Fibroblast of villous mesenchyme (primary cell): ENCODE measurements at regions not wholly inside any gene's neighbourhood (a gene's known extent, or its start where the extent isn't known, plus 50 kb on each side); places are given as distances from the start of the nearest gene placed in this dataset.

Experiments used
- DNase-seq: peaks from one replicate; pipeline ENCODE4 v3.0.0-alpha.2; 2010; ENCODE audit warnings: low read depth
- H3K4me3 ChIP-seq: 2 replicates; pipeline ENCODE4 v1.5.1; 2011; ENCODE audit warnings: low read depth, mild to moderate bottlenecking, low read length
- TF ChIP-seq, protein P1 (sequence below): IDR thresholded peaks from 2 replicates; pipeline ENCODE4 v1.5.1; 2012; ENCODE audit warnings: low read depth, mild to moderate bottlenecking, low read length; ENCODE audit not compliant: insufficient read depth

DNA sequence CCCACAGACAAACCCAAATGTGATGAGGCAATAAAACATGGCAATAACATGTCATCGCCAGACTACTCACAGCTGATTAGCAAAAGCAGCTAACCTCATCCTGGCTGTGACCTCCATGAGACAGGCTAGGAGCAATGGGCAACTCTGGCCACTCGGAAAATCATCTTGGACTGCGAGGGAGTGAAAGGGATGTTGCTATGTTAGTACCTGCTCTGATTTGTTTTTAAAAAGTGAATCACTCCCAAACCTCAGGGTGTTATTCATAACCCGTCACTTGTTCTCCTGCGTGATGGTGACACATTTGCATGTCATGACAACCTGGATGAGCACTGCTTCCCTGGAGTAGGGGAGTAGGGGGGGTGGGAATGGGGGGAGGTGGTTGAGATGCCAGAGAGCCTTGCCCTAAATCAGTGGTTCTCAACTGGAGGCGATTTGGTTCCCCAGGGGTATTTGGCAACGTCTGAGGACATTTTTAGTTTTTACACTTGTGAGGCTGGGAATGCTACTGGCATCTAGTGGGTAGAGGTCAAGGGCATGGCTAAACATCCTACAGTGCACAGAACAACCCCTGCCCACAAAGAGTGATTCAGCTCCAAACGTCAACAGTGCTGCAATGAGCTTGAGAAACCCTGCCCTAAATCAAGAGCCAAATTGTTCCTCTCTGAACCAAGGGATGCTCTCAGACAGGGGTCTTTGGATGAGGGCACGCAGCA is 241.7 kb downstream of the SOX9 start:
- TF ChIP-seq, protein P1, sequence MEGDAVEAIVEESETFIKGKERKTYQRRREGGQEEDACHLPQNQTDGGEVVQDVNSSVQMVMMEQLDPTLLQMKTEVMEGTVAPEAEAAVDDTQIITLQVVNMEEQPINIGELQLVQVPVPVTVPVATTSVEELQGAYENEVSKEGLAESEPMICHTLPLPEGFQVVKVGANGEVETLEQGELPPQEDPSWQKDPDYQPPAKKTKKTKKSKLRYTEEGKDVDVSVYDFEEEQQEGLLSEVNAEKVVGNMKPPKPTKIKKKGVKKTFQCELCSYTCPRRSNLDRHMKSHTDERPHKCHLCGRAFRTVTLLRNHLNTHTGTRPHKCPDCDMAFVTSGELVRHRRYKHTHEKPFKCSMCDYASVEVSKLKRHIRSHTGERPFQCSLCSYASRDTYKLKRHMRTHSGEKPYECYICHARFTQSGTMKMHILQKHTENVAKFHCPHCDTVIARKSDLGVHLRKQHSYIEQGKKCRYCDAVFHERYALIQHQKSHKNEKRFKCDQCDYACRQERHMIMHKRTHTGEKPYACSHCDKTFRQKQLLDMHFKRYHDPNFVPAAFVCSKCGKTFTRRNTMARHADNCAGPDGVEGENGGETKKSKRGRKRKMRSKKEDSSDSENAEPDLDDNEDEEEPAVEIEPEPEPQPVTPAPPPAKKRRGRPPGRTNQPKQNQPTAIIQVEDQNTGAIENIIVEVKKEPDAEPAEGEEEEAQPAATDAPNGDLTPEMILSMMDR, result no peak
- DNase-seq, result peak; percentile 61
- no peak overlapping the region for H3K4me3 ChIP-seq

DNA sequence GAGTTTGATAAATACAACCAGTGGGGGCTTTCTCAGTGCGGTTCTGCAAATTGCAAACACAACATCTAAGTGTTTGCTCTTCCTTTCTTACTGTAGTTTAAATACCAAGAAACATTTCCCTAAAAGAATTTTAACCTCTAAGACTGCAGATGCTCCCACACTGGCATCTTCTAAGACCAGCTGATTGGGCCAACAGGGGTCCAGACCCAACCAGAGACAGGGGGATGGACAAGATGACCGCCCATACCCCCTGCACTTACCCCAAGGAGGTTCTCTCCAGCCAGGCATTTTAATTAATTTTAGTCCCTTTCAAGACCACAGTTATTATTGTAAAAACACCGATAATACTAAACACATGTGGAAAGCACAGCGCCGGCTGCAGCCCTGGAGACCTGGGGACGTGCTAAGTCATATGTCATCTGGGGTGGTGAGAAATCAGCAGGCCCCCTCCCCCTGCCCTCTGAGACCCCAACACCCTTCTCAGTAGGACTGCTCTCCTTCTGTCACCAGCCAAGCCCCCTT is 242.3 kb downstream of the SOX9 start:
- TF ChIP-seq, protein P1, result no peak
- H3K4me3 ChIP-seq, result no peak overlapping the region
- DNase-seq, result no peak

DNA sequence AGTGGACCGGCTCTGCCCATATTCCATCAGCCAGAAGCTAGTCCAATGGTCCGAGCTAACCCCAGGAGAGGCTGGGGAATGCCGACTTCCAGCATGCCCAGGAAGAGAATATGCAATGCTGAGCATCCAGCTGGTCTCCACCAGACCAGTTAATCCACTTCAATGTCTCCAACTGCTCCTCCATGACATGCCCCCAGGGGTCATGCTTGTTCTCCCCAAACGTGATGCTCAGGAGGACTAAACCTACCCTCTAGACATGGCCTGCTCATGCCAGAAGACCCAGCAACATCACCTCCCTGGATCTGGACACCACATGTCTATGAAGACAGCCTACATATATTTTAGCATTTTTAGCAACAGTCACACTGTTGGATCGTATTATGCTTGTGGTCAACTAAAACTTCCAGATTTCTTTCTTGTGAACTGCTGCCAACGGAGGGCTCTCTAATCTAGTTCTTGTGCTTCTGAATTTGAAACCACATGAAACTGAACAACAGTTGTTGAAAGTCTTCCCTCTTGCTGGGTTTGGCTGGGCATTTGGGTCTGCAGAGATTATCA is 245.1 kb downstream of the SOX9 start:
- TF ChIP-seq, protein P1, result no peak
- DNase-seq, result no peak
- no peak overlapping the region for H3K4me3 ChIP-seq

DNA sequence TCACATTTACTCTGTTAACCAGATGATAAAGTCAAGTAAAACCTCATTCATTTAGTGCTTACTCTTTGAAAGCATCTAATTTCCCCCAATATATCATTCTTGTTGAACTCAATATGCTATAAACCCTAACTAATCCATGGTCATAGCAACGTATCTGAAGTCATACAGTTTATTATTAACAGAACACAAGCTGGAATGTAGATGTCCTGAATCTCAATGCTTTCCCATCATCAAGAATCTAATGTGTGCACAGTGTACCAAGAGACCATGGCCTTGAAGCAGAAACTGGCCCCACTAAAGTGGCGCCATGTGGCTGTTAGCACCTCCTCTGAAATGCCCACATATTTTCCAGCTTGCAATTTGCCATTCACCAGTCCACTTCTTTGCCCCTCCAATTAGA is 245.8 kb downstream of the SOX9 start:
- no peak overlapping the region for H3K4me3 ChIP-seq
- DNase-seq, result no peak
- TF ChIP-seq, protein P1, result no peak

DNA sequence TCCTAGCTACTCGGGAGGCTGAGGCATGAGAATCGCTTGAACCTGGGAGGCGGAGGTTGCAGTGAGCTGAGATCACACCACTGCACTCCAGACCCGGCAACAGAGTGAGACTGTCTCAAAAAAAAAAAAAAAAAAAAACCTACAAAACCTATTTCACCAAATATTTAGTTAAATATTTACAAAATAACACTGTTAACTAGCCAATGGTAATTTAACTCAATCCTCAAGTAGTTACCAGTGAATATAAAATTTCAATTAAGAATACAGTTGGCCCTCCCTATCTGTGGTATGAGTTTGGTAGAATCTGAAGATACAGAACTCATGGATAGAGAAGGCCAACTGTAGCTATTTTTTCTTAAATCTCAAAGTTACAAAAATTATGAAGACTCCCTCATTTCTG is 247.4 kb downstream of the SOX9 start:
- TF ChIP-seq, protein P1, result no peak
- H3K4me3 ChIP-seq, result no peak overlapping the region
- DNase-seq, result no peak

DNA sequence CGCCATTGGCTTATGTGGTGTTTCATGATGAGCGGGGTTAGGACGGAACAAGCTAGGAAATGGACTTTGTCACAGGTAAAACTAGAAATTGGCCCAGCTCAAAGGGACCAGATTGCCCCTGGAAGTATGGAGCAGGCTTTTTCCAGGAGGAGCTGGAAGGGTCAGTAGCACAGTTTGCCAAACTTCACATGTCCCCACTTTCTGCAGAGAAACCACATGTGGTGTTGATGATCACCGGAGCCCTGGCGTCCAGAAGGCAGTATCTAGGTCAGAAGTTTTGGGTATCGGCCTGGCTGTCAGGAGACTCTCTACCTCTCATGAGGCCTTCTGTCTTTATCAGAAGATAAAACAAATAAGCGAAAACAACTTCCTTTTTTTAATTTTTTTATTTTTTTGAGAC is 248.5 kb downstream of the SOX9 start:
- DNase-seq, result no peak
- TF ChIP-seq, protein P1, result no peak
- no peak overlapping the region for H3K4me3 ChIP-seq
